SK-N-MC (cell line): ENCODE measurements at regions not wholly inside any gene's neighbourhood (a gene's known extent, or its start where the extent isn't known, plus 50 kb on each side); places are given as distances from the start of the nearest gene placed in this dataset.

ENCODE experiments used
- EZH2 ChIP-seq: fragments of 200-600 bp; sonication (generic); IDR thresholded peaks from one replicate; pipeline ENCODE4 v1.6.1; 2017; ENCODE audit warnings: antibody characterized with exemption
- FOXP2 ChIP-seq: optimal IDR thresholded peaks from 2 replicates; pipeline ENCODE3; 2011; ENCODE audit warnings: mild to moderate bottlenecking, moderate library complexity; ENCODE audit not compliant: insufficient read depth; ENCODE audit errors: extremely low read length, control extremely low read depth
- POLR2AphosphoS5 ChIP-seq: IDR thresholded peaks from 2 replicates; pipeline ENCODE4 v1.6.1; 2012; ENCODE audit warnings: mild to moderate bottlenecking, low read depth, low read length, borderline replicate concordance

DNA sequence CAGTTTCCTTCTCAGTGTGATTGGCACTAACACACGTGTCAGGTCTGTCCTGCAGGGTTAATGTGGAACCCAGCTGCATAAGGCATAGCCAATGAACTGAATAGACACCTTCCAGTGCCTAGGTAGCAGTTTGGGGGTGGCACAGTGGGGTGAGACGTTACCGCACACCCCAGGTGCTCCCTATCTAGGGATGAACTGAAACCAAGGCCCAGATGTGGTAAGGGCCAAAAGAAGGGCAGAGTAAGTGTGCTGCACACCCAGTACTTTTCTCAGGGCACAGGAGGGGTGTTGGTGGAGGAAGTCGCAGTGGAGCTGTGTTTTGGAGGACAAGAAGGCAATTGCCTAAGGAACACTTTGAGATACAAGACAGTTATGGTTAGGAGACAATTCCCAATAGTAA, 317.9 kb upstream of the TSHZ3 start:
- no peak for TF ChIP-seq EZH2
- no peak for TF ChIP-seq POLR2AphosphoS5
- TF ChIP-seq FOXP2 = no peak
